ENCODE measurements at regions not wholly inside any gene's neighbourhood (a gene's known extent, or its start where the extent isn't known, plus 50 kb on each side); places are given as distances from the start of the nearest gene placed in this dataset.

GRCh38 chr6:85163156-85164080 lies 286.5 kb upstream of the NT5E start:
- POLR2A ChIA-PET = no interaction called here
- Mint-ChIP-seq H3K4me3 (no peak overlapping the region), H3K4me1 (no peaks in the 10 kb centered on the region), H3K36me3 (ENCODE audit: low read depth) (no peaks in the 10 kb centered on the region), H3K27ac (no peak overlapping the region), H3K27me3 (no peaks in the 10 kb centered on the region), H3K9me3 (no peaks in the 10 kb centered on the region)
- DNase-seq (no peak), ATAC-seq (ENCODE audit: low read depth) (no peak)
- intact Hi-C loops (cut with micrococcal nuclease) = no loop called here
- no peak for TF ChIP-seq CTCF (IDR thresholded peaks at IDR 0.05)
- CTCF ChIA-PET = no interaction called here

DNA sequence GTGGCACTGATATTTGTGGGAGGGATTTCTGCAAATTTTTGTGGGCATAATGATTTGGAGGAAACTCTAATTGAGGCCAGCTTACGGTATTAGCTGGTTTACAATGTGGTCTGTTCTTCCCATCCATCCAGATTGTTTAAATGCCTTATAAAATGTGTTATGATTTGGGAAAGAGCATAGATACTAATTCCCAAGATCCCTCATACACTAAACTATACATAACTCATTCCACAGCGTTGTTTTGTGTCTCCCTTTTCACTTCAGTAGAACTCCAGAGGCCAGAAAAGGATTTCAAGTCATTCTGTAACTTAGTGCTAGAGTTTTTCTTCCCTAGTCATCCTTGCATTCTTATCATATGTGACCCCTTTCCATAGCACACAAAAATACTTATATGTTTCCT lies 292.6 kb upstream of the NT5E start:
- H3K4me1 Mint-ChIP-seq = no peaks in the 10 kb centered on the region
- no peaks in the 10 kb centered on the region for H3K36me3 Mint-ChIP-seq (ENCODE audit: low read depth)
- H3K27me3 Mint-ChIP-seq = no peaks in the 10 kb centered on the region
- intact Hi-C loops (cut with micrococcal nuclease) = no loop called here
- ATAC-seq (ENCODE audit: low read depth) = no peak
- H3K27ac Mint-ChIP-seq = no peak overlapping the region
- H3K9me3 Mint-ChIP-seq = peaks cover 3% of the 10 kb centered on the region
- DNase-seq = no peak
- POLR2A ChIA-PET = no interaction called here
- CTCF ChIA-PET = no interaction called here
- no peak for TF ChIP-seq CTCF (IDR thresholded peaks at IDR 0.05)
- H3K4me3 Mint-ChIP-seq = no peak overlapping the region

DNA sequence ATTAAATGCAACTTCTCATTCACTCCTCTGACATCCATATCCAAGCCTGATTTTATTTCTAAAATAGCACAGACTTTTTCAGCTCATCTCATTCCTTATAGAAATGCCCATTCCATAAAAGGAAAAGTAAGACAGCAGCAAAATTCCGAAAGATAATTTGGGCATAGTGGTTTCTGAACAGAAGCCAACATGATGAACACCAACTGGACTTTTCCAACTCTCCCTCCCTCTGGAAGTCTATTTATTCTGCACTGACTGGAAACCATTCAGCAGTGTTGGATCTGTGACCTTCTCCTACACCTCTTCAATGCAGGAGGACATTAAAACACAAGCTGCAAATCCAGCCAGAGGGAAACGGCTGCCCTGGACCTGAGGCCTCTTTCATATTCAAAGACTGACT lies 306.2 kb upstream of the NT5E start:
- Mint-ChIP-seq H3K4me1 (no peaks in the 10 kb centered on the region), H3K4me3 (no peak overlapping the region), H3K36me3 (ENCODE audit: low read depth) (no peaks in the 10 kb centered on the region), H3K27me3 (no peaks in the 10 kb centered on the region), H3K27ac (no peak overlapping the region), H3K9me3 (peaks cover 4% of the 10 kb centered on the region)
- TF ChIP-seq CTCF (IDR thresholded peaks at IDR 0.05) = no peak
- ATAC-seq (ENCODE audit: low read depth) (no peak), DNase-seq (no peak)
- ChIA-PET CTCF (no interaction called here), POLR2A (no interaction called here)
- intact Hi-C loops (cut with micrococcal nuclease) = no loop called here

GRCh38 chr6:85137865-85138264 lies 312.0 kb upstream of the NT5E start:
- CTCF ChIA-PET = no interaction called here

DNA sequence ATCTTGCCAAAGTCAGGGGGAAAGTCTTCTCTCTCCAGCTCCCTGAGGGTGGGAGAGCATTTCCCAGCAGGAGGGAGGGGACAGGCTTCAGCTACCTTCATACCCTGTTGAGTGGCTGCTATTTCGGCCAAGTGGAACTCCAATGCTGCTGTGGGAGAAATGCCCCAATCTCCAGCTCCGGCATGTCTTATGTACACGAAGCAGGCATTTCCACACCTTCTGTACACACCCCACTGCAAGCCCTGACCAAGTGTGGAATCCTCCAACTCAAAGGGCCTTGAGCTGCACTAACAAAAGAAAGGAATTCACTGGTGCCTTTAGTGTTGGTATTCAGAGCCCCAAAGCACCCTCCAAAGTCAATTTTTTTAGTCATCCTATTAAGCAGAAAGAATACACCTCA lies 313.6 kb upstream of the NT5E start:
- H3K27me3 Mint-ChIP-seq = no peaks in the 10 kb centered on the region
- no peak for DNase-seq
- H3K9me3 Mint-ChIP-seq = no peaks in the 10 kb centered on the region
- no peaks in the 10 kb centered on the region for H3K4me1 Mint-ChIP-seq
- no peak overlapping the region for H3K4me3 Mint-ChIP-seq
- ChIA-PET POLR2A (no interaction called here), CTCF (no interaction called here)
- no peak for TF ChIP-seq CTCF (IDR thresholded peaks at IDR 0.05)
- no peak for ATAC-seq (ENCODE audit: low read depth)
- intact Hi-C loops (cut with micrococcal nuclease) = no loop called here
- no peak overlapping the region for H3K27ac Mint-ChIP-seq
- H3K36me3 Mint-ChIP-seq (ENCODE audit: low read depth) = no peaks in the 10 kb centered on the region

More at GRCh38 chr6:85137865-85138264, 312.0 kb upstream of the NT5E start:
- Mint-ChIP-seq H3K27ac (no peak overlapping the region), H3K27me3 (no peaks in the 10 kb centered on the region), H3K4me3 (no peak overlapping the region), H3K4me1 (no peaks in the 10 kb centered on the region), H3K9me3 (no peaks in the 10 kb centered on the region), H3K36me3 (ENCODE audit: low read depth) (no peaks in the 10 kb centered on the region)
- TF ChIP-seq CTCF (IDR thresholded peaks at IDR 0.05) = no peak
- DNase-seq (no peak), ATAC-seq (ENCODE audit: low read depth) (no peak)
- intact Hi-C loops (cut with micrococcal nuclease) = no loop called here
- POLR2A ChIA-PET = no interaction called here

Measured in activated B cell treated with CpG ODN at 0.5 μM for 24 hours (primary cell).